LNCAP (cell line): ENCODE measurements at regions not wholly inside any gene's neighbourhood (a gene's known extent, or its start where the extent isn't known, plus 50 kb on each side); places are given as distances from the start of the nearest gene placed in this dataset.

Source experiments
- CTCF ChIP-seq: fragments of 450-650 bp; IDR thresholded peaks from 2 replicates; pipeline ENCODE4 v1.5.1; 2017; ENCODE audit warnings: mild to moderate bottlenecking

- TF ChIP-seq CTCF, result no peak
Measured at GRCh38 chrX:4935401-4935800, 1222.0 kb upstream of the PRKX start.

DNA sequence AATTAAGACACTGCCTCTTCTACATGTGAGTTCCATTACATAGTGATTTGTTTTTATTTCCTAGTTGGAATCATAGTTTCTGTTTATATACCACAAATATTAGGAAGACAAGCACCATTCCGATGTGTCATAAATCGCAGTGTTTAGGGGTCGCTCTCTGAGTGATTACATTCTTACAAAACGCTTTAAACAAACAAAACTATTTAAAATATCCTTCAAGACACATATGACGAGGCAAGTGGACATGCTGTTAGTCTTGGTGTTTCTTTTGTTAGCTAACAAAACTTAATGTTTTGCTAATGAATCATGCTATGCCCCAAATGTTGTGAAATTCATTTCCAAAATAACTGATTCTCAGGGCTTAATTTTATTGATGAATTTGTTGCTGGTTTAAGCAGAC lies 1219.3 kb upstream of the PRKX start:
- no peak for TF ChIP-seq CTCF

GRCh38 chrX:4930426-4930825 lies 1217.0 kb upstream of the PRKX start:
- no peak for TF ChIP-seq CTCF

GRCh38 chrX:4925911-4926310 lies 1212.5 kb upstream of the PRKX start:
- TF ChIP-seq CTCF, result no peak

DNA sequence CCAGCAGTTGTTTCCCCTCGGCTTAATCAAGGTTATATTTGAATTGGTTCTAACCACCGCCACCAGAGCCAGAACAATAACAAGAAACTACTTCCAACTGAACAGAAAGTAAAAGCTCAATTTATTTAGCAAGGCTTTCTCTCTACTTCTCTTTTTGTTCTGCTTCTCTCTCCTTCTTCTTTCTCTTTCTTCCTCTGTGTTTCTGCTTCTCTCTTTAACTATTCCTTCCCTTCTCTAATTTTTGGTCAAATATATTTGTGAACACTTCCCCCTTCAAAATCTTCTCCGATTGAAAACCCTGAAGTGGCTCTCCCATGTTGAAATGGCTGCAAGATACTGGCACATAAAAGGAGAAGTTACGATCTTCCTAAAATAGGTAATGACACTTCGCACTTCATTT lies 1195.9 kb upstream of the PRKX start:
- no peak for TF ChIP-seq CTCF

DNA sequence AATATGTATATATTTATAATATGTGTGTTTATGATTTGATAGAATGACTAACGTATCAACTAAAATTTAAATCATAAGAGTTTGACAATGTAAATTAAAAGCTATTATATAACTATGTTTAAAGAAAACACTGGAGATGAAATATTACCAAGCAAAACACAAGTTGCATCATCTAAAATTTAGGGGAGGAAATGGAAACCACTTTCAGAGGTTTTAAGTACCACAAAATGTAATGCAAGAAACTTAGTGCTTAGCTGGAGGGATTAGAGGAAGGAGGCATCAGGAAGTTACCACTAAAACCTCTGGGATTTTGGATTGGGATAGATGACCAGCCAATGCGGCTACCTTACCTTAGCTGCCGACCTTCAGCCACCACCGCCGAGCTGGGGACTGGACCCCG lies 1192.1 kb upstream of the PRKX start:
- no peak for TF ChIP-seq CTCF

DNA sequence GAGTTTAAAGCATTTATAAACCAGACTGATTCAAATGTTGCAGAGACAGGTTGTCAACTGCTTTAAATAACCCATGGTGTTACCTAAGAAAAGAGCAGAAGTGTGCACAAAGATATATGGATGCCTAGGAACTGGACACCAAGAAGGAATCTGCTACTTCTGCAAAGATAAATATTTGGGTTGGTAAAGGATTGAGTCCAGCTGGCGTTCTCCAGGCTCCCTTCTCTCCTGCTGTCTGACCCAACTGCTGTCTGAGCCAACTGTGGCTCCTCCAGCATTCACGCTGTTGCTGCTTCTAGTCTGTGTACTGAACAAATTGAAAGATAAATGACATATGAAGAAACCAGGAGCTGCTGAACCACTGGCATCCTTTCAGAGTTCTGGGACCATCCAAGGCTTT lies 1167.8 kb upstream of the PRKX start:
- TF ChIP-seq CTCF, result no peak

DNA sequence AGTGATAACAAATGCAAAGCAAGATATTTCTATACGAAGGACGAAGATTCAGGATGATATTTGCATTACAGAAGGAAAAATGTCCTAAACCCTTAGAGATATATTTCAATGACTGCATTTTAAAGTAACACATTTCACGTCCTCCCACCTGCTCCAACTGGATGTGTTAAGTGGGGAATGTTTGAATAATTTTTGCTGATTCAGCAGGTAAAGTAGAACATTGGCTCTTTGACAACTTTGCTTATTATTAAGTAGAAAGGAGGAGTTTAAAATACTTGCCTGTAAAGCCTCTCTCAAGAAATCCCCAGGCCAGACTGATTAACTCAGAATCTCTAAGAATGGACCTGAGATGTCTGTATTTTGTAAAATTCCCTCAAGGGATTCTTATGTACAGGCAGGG lies 1165.2 kb upstream of the PRKX start:
- no peak for TF ChIP-seq CTCF
